GM18508 (cell line): ENCODE measurements at regions not wholly inside any gene's neighbourhood (a gene's known extent, or its start where the extent isn't known, plus 50 kb on each side); places are given as distances from the start of the nearest gene placed in this dataset.
"Not testable (repeated sequence)": the region's sequence is repeated elsewhere in the genome, so short reads cannot be mapped to it uniquely, and the experiment has no call there.

Experiments used
- ATAC-seq: cut with Tn5 transposase; IDR thresholded peaks from one replicate; pipeline ENCODE4 v1.9.1; 2021; ENCODE audit warnings: moderate number of reproducible peaks; ENCODE audit not compliant: insufficient read depth, unreplicated experiment

GRCh38 chr4:126182786-126183185, 868.0 kb downstream of the FAT4 start:
- ATAC-seq = no peak

GRCh38 chr4:126183206-126183605, 868.5 kb downstream of the FAT4 start:
- ATAC-seq = no peak

GRCh38 chr4:126191536-126191935, 876.8 kb downstream of the FAT4 start:
- ATAC-seq = no peak

- ATAC-seq = no peak
These were observed 877.8 kb downstream of the FAT4 start for GRCh38 chr4:126192506-126192905.

- not testable (repeated sequence) for ATAC-seq
These were observed 886.7 kb downstream of the FAT4 start for GRCh38 chr4:126201251-126202138.

GRCh38 chr4:126202226-126202625, 887.5 kb downstream of the FAT4 start:
- ATAC-seq = no peak

GRCh38 chr4:126207910-126208309, 893.2 kb downstream of the FAT4 start:
- no peak for ATAC-seq

- ATAC-seq = no peak
These were observed 894.4 kb downstream of the FAT4 start for GRCh38 chr4:126209147-126209546.

- ATAC-seq = no peak
These were observed 899.2 kb downstream of the FAT4 start for GRCh38 chr4:126213996-126214395.

- no peak for ATAC-seq
These were observed 901.0 kb downstream of the FAT4 start for GRCh38 chr4:126215759-126216158.

GRCh38 chr4:126216611-126217010, 901.9 kb downstream of the FAT4 start:
- no peak for ATAC-seq

GRCh38 chr4:126221282-126221681, 906.5 kb downstream of the FAT4 start:
- ATAC-seq = no peak

- ATAC-seq = no peak
These were observed 907.1 kb downstream of the FAT4 start for GRCh38 chr4:126221717-126222340.

GRCh38 chr4:126223784-126224407, 909.1 kb downstream of the FAT4 start:
- no peak for ATAC-seq

GRCh38 chr4:126227428-126227827, 912.7 kb downstream of the FAT4 start:
- ATAC-seq = no peak

GRCh38 chr4:126230269-126230668, 915.5 kb downstream of the FAT4 start:
- no peak for ATAC-seq

- ATAC-seq = no peak
These were observed 918.7 kb downstream of the FAT4 start for GRCh38 chr4:126233483-126233882.

GRCh38 chr4:126238013-126238412, 923.3 kb downstream of the FAT4 start:
- ATAC-seq = no peak

GRCh38 chr4:126241634-126242033, 926.9 kb downstream of the FAT4 start:
- ATAC-seq = no peak

- no peak for ATAC-seq
These were observed 928.1 kb downstream of the FAT4 start for GRCh38 chr4:126242679-126243390.

GRCh38 chr4:126247409-126247808, 932.7 kb downstream of the FAT4 start:
- no peak for ATAC-seq
